ES-I3 (cell line): ENCODE measurements at regions not wholly inside any gene's neighbourhood (a gene's known extent, or its start where the extent isn't known, plus 50 kb on each side); places are given as distances from the start of the nearest gene placed in this dataset.

ENCODE experiments used
- H3K36me3 ChIP-seq: 2 replicates; pipeline ENCODE4 v1.6.1; 2013; ENCODE audit warnings: mild to moderate bottlenecking, low read length, control low read depth, moderate library complexity; ENCODE audit not compliant: insufficient read depth
- H3K4me1 ChIP-seq: 2 replicates; pipeline ENCODE4 v1.6.1; 2013; ENCODE audit warnings: mild to moderate bottlenecking, control low read depth, low read length; ENCODE audit not compliant: insufficient read depth
- H3K9ac ChIP-seq: 2 replicates; pipeline ENCODE4 v1.6.1; 2013; ENCODE audit warnings: low read depth, mild to moderate bottlenecking, low read length, moderate library complexity
- H3K9me3 ChIP-seq: 2 replicates; pipeline ENCODE4 v1.6.1; 2013; ENCODE audit warnings: mild to moderate bottlenecking, low read length, moderate library complexity; ENCODE audit not compliant: control insufficient read depth, insufficient read depth

GRCh38 chr13:111406636-111407035 is 86.2 kb downstream of the TEX29 start:
- Histone ChIP-seq H3K4me1 (no peaks in the 10 kb centered on the region), H3K9me3 (no peaks in the 10 kb centered on the region), H3K36me3 (no peaks in the 10 kb centered on the region), H3K9ac (no peak overlapping the region)

GRCh38 chr13:111407381-111408131 is 87.1 kb downstream of the TEX29 start:
- H3K4me1 ChIP-seq = no peaks in the 10 kb centered on the region
- H3K9ac ChIP-seq = no peak overlapping the region
- no peaks in the 10 kb centered on the region for H3K9me3 ChIP-seq
- H3K36me3 ChIP-seq = no peaks in the 10 kb centered on the region

- no peak overlapping the region for H3K9ac ChIP-seq
- no peaks in the 10 kb centered on the region for H3K9me3 ChIP-seq
- peaks cover 5% of the 10 kb centered on the region; the same call in 1 of the 2 replicates for H3K4me1 ChIP-seq
- H3K36me3 ChIP-seq = no peaks in the 10 kb centered on the region
These were observed 89.0 kb downstream of the TEX29 start for GRCh38 chr13:111409413-111409812.

- H3K9me3 ChIP-seq = no peaks in the 10 kb centered on the region
- no peaks in the 10 kb centered on the region for H3K36me3 ChIP-seq
- no peak overlapping the region for H3K9ac ChIP-seq
- H3K4me1 ChIP-seq = peaks cover 5% of the 10 kb centered on the region; the same call in 1 of the 2 replicates
These were observed 90.0 kb downstream of the TEX29 start for GRCh38 chr13:111410232-111411021.

GRCh38 chr13:111411151-111411858 is 90.9 kb downstream of the TEX29 start:
- Histone ChIP-seq H3K36me3 (no peaks in the 10 kb centered on the region), H3K9ac (no peak overlapping the region), H3K4me1 (peaks cover 5% of the 10 kb centered on the region; the same call in 1 of the 2 replicates), H3K9me3 (no peaks in the 10 kb centered on the region)

- H3K9me3 ChIP-seq = no peaks in the 10 kb centered on the region
- no peaks in the 10 kb centered on the region for H3K36me3 ChIP-seq
- peaks cover 5% of the 10 kb centered on the region; the same call in 1 of the 2 replicates for H3K4me1 ChIP-seq
- H3K9ac ChIP-seq = no peak overlapping the region
These were observed 91.6 kb downstream of the TEX29 start for GRCh38 chr13:111411919-111412650.

- Histone ChIP-seq H3K9ac (no peak overlapping the region), H3K9me3 (no peaks in the 10 kb centered on the region), H3K36me3 (no peaks in the 10 kb centered on the region), H3K4me1 (peaks cover 5% of the 10 kb centered on the region; the same call in 1 of the 2 replicates)
These were observed 93.2 kb downstream of the TEX29 start for GRCh38 chr13:111413407-111414187.

- Histone ChIP-seq H3K9me3 (no peaks in the 10 kb centered on the region), H3K9ac (no peak overlapping the region), H3K4me1 (peaks cover 5% of the 10 kb centered on the region; the same call in 1 of the 2 replicates), H3K36me3 (no peaks in the 10 kb centered on the region)
These were observed 93.9 kb downstream of the TEX29 start for GRCh38 chr13:111414341-111414740.

GRCh38 chr13:111415246-111415645 is 94.8 kb downstream of the TEX29 start:
- no peaks in the 10 kb centered on the region for H3K36me3 ChIP-seq
- H3K9me3 ChIP-seq = no peaks in the 10 kb centered on the region
- H3K9ac ChIP-seq = no peak overlapping the region
- H3K4me1 ChIP-seq = peaks cover 5% of the 10 kb centered on the region; the same call in 1 of the 2 replicates

- peaks cover 5% of the 10 kb centered on the region; the same call in 1 of the 2 replicates for H3K4me1 ChIP-seq
- no peaks in the 10 kb centered on the region for H3K9me3 ChIP-seq
- H3K36me3 ChIP-seq = no peaks in the 10 kb centered on the region
- H3K9ac ChIP-seq = no peak overlapping the region
These were observed 95.3 kb downstream of the TEX29 start for GRCh38 chr13:111415765-111416164.

- peaks cover 4% of the 10 kb centered on the region; the same call in 1 of the 2 replicates for H3K4me1 ChIP-seq
- H3K9me3 ChIP-seq = no peaks in the 10 kb centered on the region
- no peaks in the 10 kb centered on the region for H3K36me3 ChIP-seq
- H3K9ac ChIP-seq = no peak overlapping the region
These were observed 97.7 kb downstream of the TEX29 start for GRCh38 chr13:111418101-111418500.

- no peak overlapping the region for H3K9ac ChIP-seq
- H3K9me3 ChIP-seq = no peaks in the 10 kb centered on the region
- H3K4me1 ChIP-seq = no peaks in the 10 kb centered on the region
- no peaks in the 10 kb centered on the region for H3K36me3 ChIP-seq
These were observed 99.9 kb downstream of the TEX29 start for GRCh38 chr13:111420113-111420876.

- Histone ChIP-seq H3K9ac (no peak overlapping the region), H3K36me3 (no peaks in the 10 kb centered on the region), H3K4me1 (no peaks in the 10 kb centered on the region), H3K9me3 (no peaks in the 10 kb centered on the region)
These were observed 100.8 kb downstream of the TEX29 start for GRCh38 chr13:111421216-111421615.
